ENCODE measurements at regions not wholly inside any gene's neighbourhood (a gene's known extent, or its start where the extent isn't known, plus 50 kb on each side); places are given as distances from the start of the nearest gene placed in this dataset.

DNA sequence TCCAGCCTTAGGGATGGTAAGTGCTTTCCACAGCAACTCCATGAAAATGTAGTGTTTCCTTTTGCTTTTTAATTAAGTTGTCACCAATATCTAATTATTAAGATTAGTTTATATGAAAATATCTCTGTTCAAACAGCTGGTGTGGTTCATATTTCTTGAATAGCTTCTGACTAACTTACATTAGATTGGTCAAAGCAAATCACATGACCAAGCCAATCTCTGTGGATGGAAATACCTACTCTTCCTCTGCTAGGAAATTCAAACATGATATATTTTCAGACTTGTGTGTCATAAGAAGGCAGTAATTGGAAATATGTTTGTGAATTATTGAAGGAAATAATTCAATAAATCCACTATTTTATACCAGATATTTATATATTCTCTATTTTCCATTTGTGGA, 54.6 kb upstream of the CADM2 start:
- H3K4me3 Mint-ChIP-seq: no peak overlapping the region
- no peak for DNase-seq
- no peak overlapping the region for H3K4me3 ChIP-seq (ENCODE audit: low read length)
- no peak overlapping the region for H3K27ac Mint-ChIP-seq
- intact Hi-C loops (cut with DNase I, micrococcal nuclease): no loop called here
- TF ChIP-seq, protein P1, sequence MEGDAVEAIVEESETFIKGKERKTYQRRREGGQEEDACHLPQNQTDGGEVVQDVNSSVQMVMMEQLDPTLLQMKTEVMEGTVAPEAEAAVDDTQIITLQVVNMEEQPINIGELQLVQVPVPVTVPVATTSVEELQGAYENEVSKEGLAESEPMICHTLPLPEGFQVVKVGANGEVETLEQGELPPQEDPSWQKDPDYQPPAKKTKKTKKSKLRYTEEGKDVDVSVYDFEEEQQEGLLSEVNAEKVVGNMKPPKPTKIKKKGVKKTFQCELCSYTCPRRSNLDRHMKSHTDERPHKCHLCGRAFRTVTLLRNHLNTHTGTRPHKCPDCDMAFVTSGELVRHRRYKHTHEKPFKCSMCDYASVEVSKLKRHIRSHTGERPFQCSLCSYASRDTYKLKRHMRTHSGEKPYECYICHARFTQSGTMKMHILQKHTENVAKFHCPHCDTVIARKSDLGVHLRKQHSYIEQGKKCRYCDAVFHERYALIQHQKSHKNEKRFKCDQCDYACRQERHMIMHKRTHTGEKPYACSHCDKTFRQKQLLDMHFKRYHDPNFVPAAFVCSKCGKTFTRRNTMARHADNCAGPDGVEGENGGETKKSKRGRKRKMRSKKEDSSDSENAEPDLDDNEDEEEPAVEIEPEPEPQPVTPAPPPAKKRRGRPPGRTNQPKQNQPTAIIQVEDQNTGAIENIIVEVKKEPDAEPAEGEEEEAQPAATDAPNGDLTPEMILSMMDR (IDR thresholded peaks at IDR 0.05): no peak
- H3K4me1 ChIP-seq (ENCODE audit: insufficient read depth, low read length): no peaks in the 10 kb centered on the region
- H3K9me3 Mint-ChIP-seq: peaks cover 4% of the 10 kb centered on the region
- no peak for ATAC-seq (ENCODE audit: poor library complexity)
- no peaks in the 10 kb centered on the region for H3K36me3 Mint-ChIP-seq (ENCODE audit: low read depth)
- no peaks in the 10 kb centered on the region for H3K27me3 Mint-ChIP-seq
- no peaks in the 10 kb centered on the region for H3K36me3 ChIP-seq (ENCODE audit: insufficient read depth, low read length)
- CTCF ChIA-PET: no interaction called here
- no peaks in the 10 kb centered on the region for H3K27me3 ChIP-seq (ENCODE audit: control insufficient read depth in 1 of 2, insufficient read depth in 2 of 2, low read length in 2 of 2)
- peaks cover 6 to 30% of the 10 kb centered on the region in 2 experiments for H3K9me3 ChIP-seq (ENCODE audit: control insufficient read depth in 1 of 2, insufficient read depth in 1 of 2, low read length in 2 of 2)
- no peak overlapping the region for H3K27ac ChIP-seq (ENCODE audit: low read depth in 1 of 2, low read length in 2 of 2)
- POLR2A ChIA-PET: no interaction called here
- H3K4me1 Mint-ChIP-seq (ENCODE audit: low read depth): no peaks in the 10 kb centered on the region

DNA sequence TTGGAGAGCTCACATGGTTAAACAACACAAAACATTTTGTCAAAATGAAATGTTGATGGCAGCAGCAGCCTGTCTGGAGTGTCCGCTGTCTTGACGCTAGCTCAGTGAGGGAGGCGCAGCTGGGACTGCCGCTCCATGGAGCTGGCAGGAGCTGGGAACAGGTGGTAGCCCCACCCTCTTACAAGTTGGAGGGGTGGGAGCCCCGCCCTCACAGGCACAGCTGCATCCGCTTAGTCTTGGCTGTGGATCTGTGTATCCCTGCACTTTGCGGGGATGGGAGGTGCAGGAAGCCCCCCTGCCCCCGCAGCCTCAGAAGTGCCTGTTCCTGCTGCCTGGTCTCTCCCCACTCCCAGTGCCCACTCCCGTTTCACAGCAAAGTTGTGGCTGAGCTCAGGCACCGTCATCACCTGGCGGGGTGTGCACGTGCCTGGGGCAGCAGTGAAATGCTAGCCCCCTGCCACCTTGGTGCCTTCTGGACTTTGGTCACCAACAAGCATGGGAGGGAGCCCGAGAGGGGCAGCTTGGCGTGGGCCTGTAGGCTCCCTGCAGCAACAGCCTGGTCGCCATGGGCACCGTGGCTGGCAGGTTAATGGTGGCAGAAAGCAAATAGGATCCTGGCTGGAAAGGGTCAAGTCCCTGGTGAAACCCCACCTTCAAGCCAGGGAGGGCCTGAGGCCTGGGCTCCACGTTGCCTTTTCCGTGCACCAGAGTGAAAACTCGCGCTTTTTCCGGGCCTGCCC, 53.8 kb upstream of the CADM2 start:
- CTCF ChIA-PET: no interaction called here

DNA sequence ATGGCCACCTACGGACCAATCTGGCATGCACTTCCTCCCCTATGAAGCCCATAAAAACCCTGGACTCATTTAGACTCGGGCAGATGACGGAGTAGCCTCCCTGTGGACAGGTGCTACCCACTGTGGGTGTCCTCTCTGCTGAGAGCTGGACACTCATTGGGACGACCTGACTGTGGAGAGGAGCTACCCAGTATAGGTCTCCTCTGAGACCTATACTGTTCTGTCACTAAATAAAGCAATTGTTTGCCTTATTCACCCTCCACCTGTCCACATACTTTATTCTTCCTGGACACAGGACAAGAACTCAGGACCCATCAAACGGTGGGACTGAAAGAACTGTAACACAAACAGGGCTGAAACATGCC, 53.3 kb upstream of the CADM2 start:
- Histone ChIP-seq H3K27ac (ENCODE audit: low read depth in 1 of 2, low read length in 2 of 2) (no peak overlapping the region), H3K27me3 (ENCODE audit: control insufficient read depth in 1 of 2, insufficient read depth in 2 of 2, low read length in 2 of 2) (no peaks in the 10 kb centered on the region), H3K4me1 (ENCODE audit: insufficient read depth, low read length) (no peaks in the 10 kb centered on the region), H3K36me3 (ENCODE audit: insufficient read depth, low read length) (no peaks in the 10 kb centered on the region), H3K4me3 (ENCODE audit: low read length) (no peak overlapping the region), H3K9me3 (ENCODE audit: control insufficient read depth in 1 of 2, insufficient read depth in 1 of 2, low read length in 2 of 2) (peaks cover 6 to 30% of the 10 kb centered on the region in 2 experiments)
- Mint-ChIP-seq H3K27me3 (no peaks in the 10 kb centered on the region), H3K4me1 (ENCODE audit: low read depth) (no peaks in the 10 kb centered on the region), H3K36me3 (ENCODE audit: low read depth) (no peaks in the 10 kb centered on the region), H3K9me3 (peaks cover 8% of the 10 kb centered on the region), H3K27ac (no peak overlapping the region), H3K4me3 (no peak overlapping the region)
- POLR2A ChIA-PET: no interaction called here
- CTCF ChIA-PET: no interaction called here
- DNase-seq: no peak
- TF ChIP-seq, protein P1 (IDR thresholded peaks at IDR 0.05): no peak
- intact Hi-C loops (cut with DNase I, micrococcal nuclease): no loop called here
- ATAC-seq (ENCODE audit: poor library complexity): no peak

More for the DNA sequence above, 53.8 kb upstream of the CADM2 start:
- no peak overlapping the region for H3K27ac Mint-ChIP-seq
- Histone ChIP-seq H3K27me3 (ENCODE audit: control insufficient read depth in 1 of 2, insufficient read depth in 2 of 2, low read length in 2 of 2) (no peaks in the 10 kb centered on the region), H3K9me3 (ENCODE audit: control insufficient read depth in 1 of 2, insufficient read depth in 1 of 2, low read length in 2 of 2) (peaks cover 6 to 30% of the 10 kb centered on the region in 2 experiments), H3K4me1 (ENCODE audit: insufficient read depth, low read length) (no peaks in the 10 kb centered on the region), H3K27ac (ENCODE audit: low read depth in 1 of 2, low read length in 2 of 2) (no peak overlapping the region), H3K4me3 (ENCODE audit: low read length) (no peak overlapping the region), H3K36me3 (ENCODE audit: insufficient read depth, low read length) (no peaks in the 10 kb centered on the region)
- H3K36me3 Mint-ChIP-seq (ENCODE audit: low read depth): no peaks in the 10 kb centered on the region
- H3K4me3 Mint-ChIP-seq: no peak overlapping the region
- no peak for DNase-seq
- TF ChIP-seq, protein P1 (IDR thresholded peaks at IDR 0.05): no peak
- no peak for ATAC-seq (ENCODE audit: poor library complexity)
- intact Hi-C loops (cut with DNase I, micrococcal nuclease): no loop called here
- no peaks in the 10 kb centered on the region for H3K27me3 Mint-ChIP-seq
- POLR2A ChIA-PET: no interaction called here
- peaks cover 4% of the 10 kb centered on the region for H3K9me3 Mint-ChIP-seq
- H3K4me1 Mint-ChIP-seq (ENCODE audit: low read depth): no peaks in the 10 kb centered on the region

Data from CD4-positive, alpha-beta T cell (primary cell).